Glomerular visceral epithelial cell (primary cell): ENCODE measurements at regions not wholly inside any gene's neighbourhood (a gene's known extent, or its start where the extent isn't known, plus 50 kb on each side); places are given as distances from the start of the nearest gene placed in this dataset.
"Not testable (repeated sequence)": the region's sequence is repeated elsewhere in the genome, so short reads cannot be mapped to it uniquely, and the experiment has no call there.

Experiments
- DNase-seq: peaks from one replicate; pipeline ENCODE4 v3.0.0-alpha.2; 2016; ENCODE audit errors: extremely low spot score

DNA sequence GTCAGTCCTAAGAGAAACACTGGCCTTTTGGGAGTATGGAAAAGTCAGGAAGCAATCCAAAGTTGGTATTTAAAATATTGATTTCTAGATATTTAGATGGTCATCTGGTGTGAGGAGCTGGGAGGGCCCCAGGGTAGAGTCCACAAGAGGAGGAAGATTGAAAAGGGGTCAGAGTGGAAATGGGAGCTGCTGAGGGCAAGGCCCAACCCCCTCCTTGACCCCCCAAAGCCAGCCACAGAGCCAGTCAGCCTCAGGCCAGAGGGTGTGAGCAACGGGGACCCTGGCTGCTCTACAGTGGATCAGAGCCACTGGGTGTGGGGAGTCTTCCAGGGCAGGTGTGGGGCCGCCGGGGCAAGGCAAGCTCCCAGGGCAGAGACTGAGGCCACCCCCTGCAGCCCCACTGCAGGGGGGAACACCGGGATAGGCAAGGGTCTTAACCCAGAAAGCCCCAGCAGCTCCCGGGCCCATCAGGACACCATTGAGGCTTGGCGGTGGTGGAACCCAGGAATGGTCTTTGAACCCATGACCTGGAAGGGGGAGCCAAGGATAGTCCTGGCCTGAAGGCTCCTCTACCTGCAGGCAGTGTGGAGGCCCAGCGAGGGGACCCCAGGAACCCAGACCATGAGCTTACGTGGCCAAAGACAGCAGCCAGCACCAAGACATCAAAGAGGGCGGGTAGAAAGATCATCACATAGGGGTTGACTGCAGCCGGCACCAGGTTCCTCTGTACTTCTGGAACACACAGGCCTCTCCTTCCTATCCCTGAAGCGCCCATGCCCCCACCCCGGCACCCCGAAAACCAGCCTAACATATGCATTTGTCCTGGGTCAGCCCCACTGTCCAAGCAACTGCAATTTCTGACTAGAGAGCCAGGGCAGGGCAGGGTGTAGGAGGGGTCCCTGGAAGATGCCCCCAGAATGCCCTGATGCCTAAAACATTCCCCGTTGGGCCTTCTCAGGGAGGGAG, 51.3 kb upstream of the CSPG4 start:
- not testable (repeated sequence) for DNase-seq

DNA sequence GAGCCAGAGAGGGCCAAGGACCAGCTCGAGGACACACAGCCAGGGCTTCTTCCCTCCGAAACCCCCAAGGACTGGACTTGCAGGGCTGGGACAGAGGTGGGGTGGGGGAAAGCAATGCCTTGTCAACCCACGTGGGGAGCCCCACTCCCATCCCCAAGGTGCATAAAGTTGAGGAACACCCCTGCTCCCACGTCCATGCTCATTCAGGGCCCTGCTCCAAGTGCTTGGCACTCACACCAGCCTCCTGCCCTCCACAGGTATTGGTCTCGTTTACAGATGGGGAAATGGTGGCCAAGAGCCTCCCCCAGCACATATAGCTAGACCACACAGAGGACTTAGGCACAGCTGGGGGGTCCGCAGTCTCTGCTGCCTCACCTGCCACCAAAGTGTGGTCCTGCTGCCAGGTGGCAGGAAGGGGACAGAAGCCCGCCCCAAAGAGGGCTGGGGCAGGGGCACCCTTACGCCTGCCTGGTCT, 50.5 kb upstream of the CSPG4 start:
- no peak for DNase-seq
